DOHH2 (cell line): ENCODE measurements at regions not wholly inside any gene's neighbourhood (a gene's known extent, or its start where the extent isn't known, plus 50 kb on each side); places are given as distances from the start of the nearest gene placed in this dataset.

Experiments
- EZH2phosphoT487 ChIP-seq: fragments of 200-600 bp; sonication (generic); IDR thresholded peaks from 2 replicates; pipeline ENCODE4 v1.6.1; 2017; ENCODE audit warnings: borderline replicate concordance, mild to moderate bottlenecking, antibody characterized with exemption, low read length, moderate library complexity, mixed read lengths
- TF ChIP-seq, protein P1 (sequence below): fragments of 200-600 bp; sonication (generic); IDR thresholded peaks from one replicate; pipeline ENCODE4 v1.5.1; 2014; ENCODE audit warnings: antibody characterized with exemption, mild to moderate bottlenecking, low read depth, low read length; ENCODE audit not compliant: poor library complexity, severe bottlenecking

DNA sequence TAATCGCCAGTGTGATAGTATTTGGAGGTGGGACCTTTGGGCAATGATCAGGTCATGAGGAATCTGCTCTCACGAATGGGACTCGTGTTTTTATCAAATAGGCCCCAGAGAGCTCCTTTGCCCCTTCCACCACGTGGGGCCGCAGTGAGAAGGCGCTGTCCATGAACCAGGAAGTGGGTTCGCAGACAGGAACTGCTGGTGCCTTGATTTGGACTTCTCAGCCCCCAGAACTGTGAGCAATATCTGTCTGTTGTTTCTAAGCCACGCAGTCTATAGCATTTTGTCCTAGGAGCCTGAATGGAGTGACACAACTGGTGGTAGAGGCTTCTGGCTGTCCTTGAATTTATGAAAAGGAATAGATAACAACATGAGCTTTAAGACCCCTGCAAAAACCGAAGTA is 111.2 kb upstream of the HDAC4 start:
- TF ChIP-seq, protein P1, sequence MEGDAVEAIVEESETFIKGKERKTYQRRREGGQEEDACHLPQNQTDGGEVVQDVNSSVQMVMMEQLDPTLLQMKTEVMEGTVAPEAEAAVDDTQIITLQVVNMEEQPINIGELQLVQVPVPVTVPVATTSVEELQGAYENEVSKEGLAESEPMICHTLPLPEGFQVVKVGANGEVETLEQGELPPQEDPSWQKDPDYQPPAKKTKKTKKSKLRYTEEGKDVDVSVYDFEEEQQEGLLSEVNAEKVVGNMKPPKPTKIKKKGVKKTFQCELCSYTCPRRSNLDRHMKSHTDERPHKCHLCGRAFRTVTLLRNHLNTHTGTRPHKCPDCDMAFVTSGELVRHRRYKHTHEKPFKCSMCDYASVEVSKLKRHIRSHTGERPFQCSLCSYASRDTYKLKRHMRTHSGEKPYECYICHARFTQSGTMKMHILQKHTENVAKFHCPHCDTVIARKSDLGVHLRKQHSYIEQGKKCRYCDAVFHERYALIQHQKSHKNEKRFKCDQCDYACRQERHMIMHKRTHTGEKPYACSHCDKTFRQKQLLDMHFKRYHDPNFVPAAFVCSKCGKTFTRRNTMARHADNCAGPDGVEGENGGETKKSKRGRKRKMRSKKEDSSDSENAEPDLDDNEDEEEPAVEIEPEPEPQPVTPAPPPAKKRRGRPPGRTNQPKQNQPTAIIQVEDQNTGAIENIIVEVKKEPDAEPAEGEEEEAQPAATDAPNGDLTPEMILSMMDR, result no peak
- no peak for TF ChIP-seq EZH2phosphoT487
